Kidney capillary endothelial cell (primary cell): ENCODE measurements at regions not wholly inside any gene's neighbourhood (a gene's known extent, or its start where the extent isn't known, plus 50 kb on each side); places are given as distances from the start of the nearest gene placed in this dataset.

Source experiments
- DNase-seq: peaks from one replicate; pipeline ENCODE4 v3.0.0-alpha.2; 2018; ENCODE audit warnings: low spot score

- DNase-seq = no peak
Observed at GRCh38 chr1:243944429-243945160, 94.6 kb upstream of the AKT3 start.

- no peak for DNase-seq
Observed at GRCh38 chr1:243943671-243944428, 93.8 kb upstream of the AKT3 start.

- DNase-seq = no peak
Observed at GRCh38 chr1:243942196-243943150, 92.4 kb upstream of the AKT3 start.

- DNase-seq = no peak
Observed at GRCh38 chr1:243940451-243940850, 90.4 kb upstream of the AKT3 start.

GRCh38 chr1:243939167-243939848, 89.3 kb upstream of the AKT3 start:
- peak; percentile 61 for DNase-seq

GRCh38 chr1:243938208-243938607, 88.2 kb upstream of the AKT3 start:
- DNase-seq = no peak

GRCh38 chr1:243933495-243933894, 83.5 kb upstream of the AKT3 start:
- DNase-seq = no peak

- no peak for DNase-seq
Observed at GRCh38 chr1:243931957-243932356, 81.9 kb upstream of the AKT3 start.

- DNase-seq = no peak
Observed at GRCh38 chr1:243930822-243931671, 81.0 kb upstream of the AKT3 start.

GRCh38 chr1:243927381-243927780, 77.3 kb upstream of the AKT3 start:
- DNase-seq = no peak

GRCh38 chr1:243926803-243927245, 76.8 kb upstream of the AKT3 start:
- peak; percentile 92 for DNase-seq

- DNase-seq = no peak
Observed at GRCh38 chr1:243926299-243926698, 76.3 kb upstream of the AKT3 start.

- DNase-seq = no peak
Observed at GRCh38 chr1:243924588-243925349, 74.7 kb upstream of the AKT3 start.

GRCh38 chr1:243924188-243924587, 74.1 kb upstream of the AKT3 start:
- no peak for DNase-seq

- DNase-seq = no peak
Observed at GRCh38 chr1:243923292-243924171, 73.5 kb upstream of the AKT3 start.

- DNase-seq = no peak
Observed at GRCh38 chr1:243921111-243921510, 71.1 kb upstream of the AKT3 start.

GRCh38 chr1:243917863-243918565, 68.0 kb upstream of the AKT3 start:
- DNase-seq = no peak

- peak; percentile 50 for DNase-seq
Observed at GRCh38 chr1:243917177-243917862, 67.3 kb upstream of the AKT3 start.
